ENCODE measurements at regions not wholly inside any gene's neighbourhood (a gene's known extent, or its start where the extent isn't known, plus 50 kb on each side); places are given as distances from the start of the nearest gene placed in this dataset.

GRCh38 chr7:68317476-68317875 is 1280.8 kb upstream of the AUTS2 start:
- no peak overlapping the region for H3K27ac ChIP-seq
- no peak overlapping the region for H3K4me3 ChIP-seq
- TF ChIP-seq POLR2A (IDR thresholded peaks at IDR 0.05) = no peak
- TF ChIP-seq CTCF (IDR thresholded peaks at IDR 0.05) = no peak
- TF ChIP-seq POLR2AphosphoS5 (IDR thresholded peaks at IDR 0.05) = no peak
- TF ChIP-seq EP300 (IDR thresholded peaks at IDR 0.05) = no peak
- H3K4me1 ChIP-seq = peaks cover 17% of the 10 kb centered on the region
- no peak for DNase-seq (ENCODE audit: low spot score in 2 of 2)
- no peaks in the 10 kb centered on the region for H3K9me3 ChIP-seq
- no peaks in the 10 kb centered on the region for H3K36me3 ChIP-seq
- 80% methylated on average over 3 of the region's 3 CpGs for WGBS
- H3K27me3 ChIP-seq = no peaks in the 10 kb centered on the region

- TF ChIP-seq POLR2AphosphoS5 (IDR thresholded peaks at IDR 0.05) (no peak), EP300 (IDR thresholded peaks at IDR 0.05) (no peak), CTCF (IDR thresholded peaks at IDR 0.05) (no peak), POLR2A (IDR thresholded peaks at IDR 0.05) (no peak)
- no peak for DNase-seq (ENCODE audit: low spot score in 2 of 2)
- no peaks in the 10 kb centered on the region for H3K27me3 ChIP-seq
- no peak overlapping the region for H3K4me3 ChIP-seq
- no peak overlapping the region for H3K27ac ChIP-seq
- H3K36me3 ChIP-seq = no peaks in the 10 kb centered on the region
- no peaks in the 10 kb centered on the region for H3K9me3 ChIP-seq
- H3K4me1 ChIP-seq = peaks cover 17% of the 10 kb centered on the region
Measured at GRCh38 chr7:68319061-68319460, 1279.2 kb upstream of the AUTS2 start.

- no peaks in the 10 kb centered on the region for H3K9me3 ChIP-seq
- no peaks in the 10 kb centered on the region for H3K36me3 ChIP-seq
- H3K4me3 ChIP-seq = no peak overlapping the region
- H3K27ac ChIP-seq = peak overlapping the region; percentile 24
- peaks cover 17% of the 10 kb centered on the region for H3K4me1 ChIP-seq
- no peaks in the 10 kb centered on the region for H3K27me3 ChIP-seq
- TF ChIP-seq EP300 (IDR thresholded peaks at IDR 0.05) (no peak), POLR2A (IDR thresholded peaks at IDR 0.05) (no peak), POLR2AphosphoS5 (IDR thresholded peaks at IDR 0.05) (no peak)
- peak in 1 of 2 donors; percentile 59 for DNase-seq (ENCODE audit: low spot score in 2 of 2)
- WGBS = 12% methylated on average over 4 of the region's 4 CpGs
Measured at GRCh38 chr7:68321076-68321639, 1277.1 kb upstream of the AUTS2 start.

GRCh38 chr7:68321776-68322496 is 1276.3 kb upstream of the AUTS2 start:
- DNase-seq (ENCODE audit: low spot score in 2 of 2) = no peak
- H3K4me1 ChIP-seq = peaks cover 17% of the 10 kb centered on the region
- no peak overlapping the region for H3K4me3 ChIP-seq
- H3K27ac ChIP-seq = peak overlapping the region; percentile 24
- no peaks in the 10 kb centered on the region for H3K9me3 ChIP-seq
- H3K36me3 ChIP-seq = no peaks in the 10 kb centered on the region
- TF ChIP-seq EP300 (IDR thresholded peaks at IDR 0.05) (no peak), CTCF (IDR thresholded peaks at IDR 0.05) (no peak), POLR2AphosphoS5 (IDR thresholded peaks at IDR 0.05) (no peak), POLR2A (IDR thresholded peaks at IDR 0.05) (no peak)
- H3K27me3 ChIP-seq = no peaks in the 10 kb centered on the region
- 22% methylated on average over 5 of the region's 5 CpGs for WGBS

- Histone ChIP-seq H3K27me3 (no peaks in the 10 kb centered on the region), H3K36me3 (no peaks in the 10 kb centered on the region), H3K9me3 (no peaks in the 10 kb centered on the region), H3K4me1 (peaks cover 17% of the 10 kb centered on the region), H3K27ac (no peak overlapping the region), H3K4me3 (no peak overlapping the region)
- no peak for DNase-seq (ENCODE audit: low spot score in 2 of 2)
- no peak for TF ChIP-seq CTCF (IDR thresholded peaks at IDR 0.05)
- TF ChIP-seq EP300 (IDR thresholded peaks at IDR 0.05) = no peak
- TF ChIP-seq POLR2AphosphoS5 (IDR thresholded peaks at IDR 0.05) = no peak
- TF ChIP-seq POLR2A (IDR thresholded peaks at IDR 0.05) = no peak
- WGBS = 85% methylated on average over 6 of the region's 6 CpGs
Measured at GRCh38 chr7:68324621-68325020, 1273.7 kb upstream of the AUTS2 start.
